ENCODE measurements at regions not wholly inside any gene's neighbourhood (a gene's known extent, or its start where the extent isn't known, plus 50 kb on each side); places are given as distances from the start of the nearest gene placed in this dataset.
"Not testable (repeated sequence)": the region's sequence is repeated elsewhere in the genome, so short reads cannot be mapped to it uniquely, and the experiment has no call there.

GRCh38 chr3:165946360-165946759 lies 109.1 kb upstream of the BCHE start:
- FAIRE-seq (no peak), DNase-seq (ENCODE audit: low read depth in 1 of 2, low spot score in 1 of 2) (no peak), ATAC-seq (no peak)
- Histone ChIP-seq H3K9me3 (no peaks in the 10 kb centered on the region; the same call in 2 of the 3 replicates), H3K4me1 (no peaks in the 10 kb centered on the region), H3K4me2 (no peak overlapping the region), H3K27ac (no peak overlapping the region), H3K4me3 (no peak overlapping the region)
- CTCF ChIA-PET = no interaction called here
- TF ChIP-seq MYC (IDR thresholded peaks at IDR 0.05; ENCODE audit: borderline replicate concordance, low read length) (no peak), NFE2L2 (conservative IDR thresholded peaks at IDR 0.05; ENCODE audit: low read length) (peak; percentile 43), HOXB13 (CRISPR knock-in tag; IDR thresholded peaks at IDR 0.05; ENCODE audit: low read depth) (no peak)
- POLR2A ChIA-PET = no interaction called here

GRCh38 chr3:165938986-165939540 lies 101.8 kb upstream of the BCHE start:
- H3K9me3 ChIP-seq = no peaks in the 10 kb centered on the region
- H3K27ac ChIP-seq = no peak overlapping the region
- no peaks in the 10 kb centered on the region for H3K4me1 ChIP-seq
- ATAC-seq = no peak
- no peak for FAIRE-seq
- no peak for DNase-seq (ENCODE audit: low read depth in 1 of 2, low spot score in 1 of 2)
- TF ChIP-seq POLR2A (IDR thresholded peaks at IDR 0.05; ENCODE audit: low read length) = no peak
- TF ChIP-seq, protein P1, sequence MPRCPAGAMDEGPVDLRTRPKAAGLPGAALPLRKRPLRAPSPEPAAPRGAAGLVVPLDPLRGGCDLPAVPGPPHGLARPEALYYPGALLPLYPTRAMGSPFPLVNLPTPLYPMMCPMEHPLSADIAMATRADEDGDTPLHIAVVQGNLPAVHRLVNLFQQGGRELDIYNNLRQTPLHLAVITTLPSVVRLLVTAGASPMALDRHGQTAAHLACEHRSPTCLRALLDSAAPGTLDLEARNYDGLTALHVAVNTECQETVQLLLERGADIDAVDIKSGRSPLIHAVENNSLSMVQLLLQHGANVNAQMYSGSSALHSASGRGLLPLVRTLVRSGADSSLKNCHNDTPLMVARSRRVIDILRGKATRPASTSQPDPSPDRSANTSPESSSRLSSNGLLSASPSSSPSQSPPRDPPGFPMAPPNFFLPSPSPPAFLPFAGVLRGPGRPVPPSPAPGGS (IDR thresholded peaks at IDR 0.05) = no peak
- TF ChIP-seq CBX8 (IDR thresholded peaks at IDR 0.05) = no peak
- no peak for TF ChIP-seq HEYL (CRISPR knock-in tag; IDR thresholded peaks at IDR 0.05)
- no peak for TF ChIP-seq MAZ (IDR thresholded peaks at IDR 0.05; ENCODE audit: borderline replicate concordance, low read depth, low read length)
- TF ChIP-seq SMC3 (IDR thresholded peaks at IDR 0.05) = no peak
- no peak for TF ChIP-seq ZSCAN20 (CRISPR knock-in tag; IDR thresholded peaks at IDR 0.05)
- no peak for TF ChIP-seq EP300 (IDR thresholded peaks at IDR 0.05)
- TF ChIP-seq, protein P2, sequence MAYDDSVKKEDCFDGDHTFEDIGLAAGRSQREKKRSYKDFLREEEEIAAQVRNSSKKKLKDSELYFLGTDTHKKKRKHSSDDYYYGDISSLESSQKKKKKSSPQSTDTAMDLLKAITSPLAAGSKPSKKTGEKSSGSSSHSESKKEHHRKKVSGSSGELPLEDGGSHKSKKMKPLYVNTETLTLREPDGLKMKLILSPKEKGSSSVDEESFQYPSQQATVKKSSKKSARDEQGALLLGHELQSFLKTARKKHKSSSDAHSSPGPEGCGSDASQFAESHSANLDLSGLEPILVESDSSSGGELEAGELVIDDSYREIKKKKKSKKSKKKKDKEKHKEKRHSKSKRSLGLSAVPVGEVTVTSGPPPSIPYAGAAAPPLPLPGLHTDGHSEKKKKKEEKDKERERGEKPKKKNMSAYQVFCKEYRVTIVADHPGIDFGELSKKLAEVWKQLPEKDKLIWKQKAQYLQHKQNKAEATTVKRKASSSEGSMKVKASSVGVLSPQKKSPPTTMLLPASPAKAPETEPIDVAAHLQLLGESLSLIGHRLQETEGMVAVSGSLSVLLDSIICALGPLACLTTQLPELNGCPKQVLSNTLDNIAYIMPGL (CRISPR knock-in tag; IDR thresholded peaks at IDR 0.05; ENCODE audit: borderline replicate concordance) = no peak
- TF ChIP-seq, protein P3, sequence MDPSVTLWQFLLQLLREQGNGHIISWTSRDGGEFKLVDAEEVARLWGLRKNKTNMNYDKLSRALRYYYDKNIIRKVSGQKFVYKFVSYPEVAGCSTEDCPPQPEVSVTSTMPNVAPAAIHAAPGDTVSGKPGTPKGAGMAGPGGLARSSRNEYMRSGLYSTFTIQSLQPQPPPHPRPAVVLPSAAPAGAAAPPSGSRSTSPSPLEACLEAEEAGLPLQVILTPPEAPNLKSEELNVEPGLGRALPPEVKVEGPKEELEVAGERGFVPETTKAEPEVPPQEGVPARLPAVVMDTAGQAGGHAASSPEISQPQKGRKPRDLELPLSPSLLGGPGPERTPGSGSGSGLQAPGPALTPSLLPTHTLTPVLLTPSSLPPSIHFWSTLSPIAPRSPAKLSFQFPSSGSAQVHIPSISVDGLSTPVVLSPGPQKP (IDR thresholded peaks at IDR 0.05; ENCODE audit: low read depth, low read length) = no peak
- no peak for TF ChIP-seq KDM1A (IDR thresholded peaks at IDR 0.05; ENCODE audit: low read depth)
- TF ChIP-seq CEBPB (IDR thresholded peaks at IDR 0.05) = no peak
- no peak for TF ChIP-seq HES2 (IDR thresholded peaks at IDR 0.05)
- no peak for TF ChIP-seq PBX3 (IDR thresholded peaks at IDR 0.05)
- TF ChIP-seq, protein P4, sequence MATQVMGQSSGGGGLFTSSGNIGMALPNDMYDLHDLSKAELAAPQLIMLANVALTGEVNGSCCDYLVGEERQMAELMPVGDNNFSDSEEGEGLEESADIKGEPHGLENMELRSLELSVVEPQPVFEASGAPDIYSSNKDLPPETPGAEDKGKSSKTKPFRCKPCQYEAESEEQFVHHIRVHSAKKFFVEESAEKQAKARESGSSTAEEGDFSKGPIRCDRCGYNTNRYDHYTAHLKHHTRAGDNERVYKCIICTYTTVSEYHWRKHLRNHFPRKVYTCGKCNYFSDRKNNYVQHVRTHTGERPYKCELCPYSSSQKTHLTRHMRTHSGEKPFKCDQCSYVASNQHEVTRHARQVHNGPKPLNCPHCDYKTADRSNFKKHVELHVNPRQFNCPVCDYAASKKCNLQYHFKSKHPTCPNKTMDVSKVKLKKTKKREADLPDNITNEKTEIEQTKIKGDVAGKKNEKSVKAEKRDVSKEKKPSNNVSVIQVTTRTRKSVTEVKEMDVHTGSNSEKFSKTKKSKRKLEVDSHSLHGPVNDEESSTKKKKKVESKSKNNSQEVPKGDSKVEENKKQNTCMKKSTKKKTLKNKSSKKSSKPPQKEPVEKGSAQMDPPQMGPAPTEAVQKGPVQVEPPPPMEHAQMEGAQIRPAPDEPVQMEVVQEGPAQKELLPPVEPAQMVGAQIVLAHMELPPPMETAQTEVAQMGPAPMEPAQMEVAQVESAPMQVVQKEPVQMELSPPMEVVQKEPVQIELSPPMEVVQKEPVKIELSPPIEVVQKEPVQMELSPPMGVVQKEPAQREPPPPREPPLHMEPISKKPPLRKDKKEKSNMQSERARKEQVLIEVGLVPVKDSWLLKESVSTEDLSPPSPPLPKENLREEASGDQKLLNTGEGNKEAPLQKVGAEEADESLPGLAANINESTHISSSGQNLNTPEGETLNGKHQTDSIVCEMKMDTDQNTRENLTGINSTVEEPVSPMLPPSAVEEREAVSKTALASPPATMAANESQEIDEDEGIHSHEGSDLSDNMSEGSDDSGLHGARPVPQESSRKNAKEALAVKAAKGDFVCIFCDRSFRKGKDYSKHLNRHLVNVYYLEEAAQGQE (IDR thresholded peaks at IDR 0.05) = no peak
- TF ChIP-seq RCOR1 (IDR thresholded peaks at IDR 0.05; ENCODE audit: low read depth, low read length) = no peak
- TF ChIP-seq USF2 (IDR thresholded peaks at IDR 0.05) = no peak
- 94% methylated on average over 1 of the region's 1 CpG for WGBS (ENCODE audit: missing lambda C conversion rate)
- POLR2A ChIA-PET = no interaction called here
- H3K4me2 ChIP-seq = no peak overlapping the region
- no peak overlapping the region for H3K4me3 ChIP-seq
- CTCF ChIA-PET = no interaction called here

- DNase-seq (ENCODE audit: low read depth in 1 of 2, low spot score in 1 of 2); H3K4me3 ChIP-seq; H3K9me3 ChIP-seq; CTCF ChIA-PET; H3K4me2 ChIP-seq; H3K4me1 ChIP-seq; H3K27ac ChIP-seq; ATAC-seq; FAIRE-seq; POLR2A ChIA-PET: not testable (repeated sequence)
- 50% methylated on average over 1 of the region's 1 CpG for WGBS (ENCODE audit: missing lambda C conversion rate)
Observed at GRCh38 chr3:165936081-165936480, 98.9 kb upstream of the BCHE start.

DNA sequence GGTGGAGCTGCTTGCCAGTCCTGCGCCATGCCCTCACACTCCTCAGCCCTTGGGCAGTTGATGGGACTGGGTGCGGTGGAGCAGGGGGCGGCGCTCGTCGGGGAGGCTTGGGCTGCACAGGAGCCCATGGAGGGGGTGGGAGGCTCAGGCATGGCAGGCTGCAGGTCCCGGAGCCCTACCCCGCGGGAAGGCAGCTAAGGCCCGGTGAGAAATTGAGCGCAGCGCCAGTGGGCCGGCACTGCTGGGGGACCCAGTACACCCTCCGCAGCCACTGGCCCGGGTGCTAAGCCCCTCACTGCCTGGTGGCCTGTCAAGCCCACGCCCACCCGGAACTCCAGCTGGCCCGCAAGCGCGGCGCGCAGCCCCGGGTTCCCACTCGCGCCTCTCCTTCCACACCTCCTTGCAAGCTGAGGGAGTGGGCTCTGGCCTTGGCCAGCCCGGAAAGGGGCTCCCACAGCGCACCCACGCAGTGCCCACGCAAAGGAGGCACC lies 87.1 kb upstream of the BCHE start:
- WGBS (ENCODE audit: missing lambda C conversion rate) = 32% methylated on average over 5 of the region's 29 CpGs

More for the DNA sequence above, 87.1 kb upstream of the BCHE start:
- CTCF ChIA-PET; FAIRE-seq; H3K4me3 ChIP-seq; POLR2A ChIA-PET; ATAC-seq; DNase-seq (ENCODE audit: low read depth in 1 of 2, low spot score in 1 of 2); H3K9me3 ChIP-seq; H3K4me1 ChIP-seq; H3K4me2 ChIP-seq; H3K27ac ChIP-seq: not testable (repeated sequence)
